ENCODE measurements at regions not wholly inside any gene's neighbourhood (a gene's known extent, or its start where the extent isn't known, plus 50 kb on each side); places are given as distances from the start of the nearest gene placed in this dataset.

DNA sequence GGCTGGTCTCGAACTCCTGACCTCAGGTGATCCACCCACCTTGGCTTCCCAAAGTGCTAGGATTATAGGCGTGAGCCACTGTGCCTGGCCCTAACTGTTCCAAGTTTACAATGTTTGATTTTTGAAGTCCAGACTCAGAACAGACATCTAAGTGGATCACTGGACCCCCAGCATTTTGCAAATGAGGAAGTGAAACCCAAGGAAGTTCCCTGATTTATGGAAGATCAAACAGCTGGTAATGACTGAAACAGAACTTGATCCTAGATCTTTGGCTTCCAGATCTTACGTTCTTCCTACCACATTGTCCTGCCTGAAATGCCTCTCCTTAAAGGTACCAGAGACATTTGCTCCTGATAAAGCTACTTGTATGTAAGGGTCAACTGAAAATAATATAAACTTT, 58.3 kb upstream of the NCOA1 start:
- TF ChIP-seq TCF7L2 (IDR thresholded peaks at IDR 0.05; ENCODE audit: borderline replicate concordance, extremely low read depth, insufficient read depth, insufficient read length), result no peak
- TF ChIP-seq, protein P1, sequence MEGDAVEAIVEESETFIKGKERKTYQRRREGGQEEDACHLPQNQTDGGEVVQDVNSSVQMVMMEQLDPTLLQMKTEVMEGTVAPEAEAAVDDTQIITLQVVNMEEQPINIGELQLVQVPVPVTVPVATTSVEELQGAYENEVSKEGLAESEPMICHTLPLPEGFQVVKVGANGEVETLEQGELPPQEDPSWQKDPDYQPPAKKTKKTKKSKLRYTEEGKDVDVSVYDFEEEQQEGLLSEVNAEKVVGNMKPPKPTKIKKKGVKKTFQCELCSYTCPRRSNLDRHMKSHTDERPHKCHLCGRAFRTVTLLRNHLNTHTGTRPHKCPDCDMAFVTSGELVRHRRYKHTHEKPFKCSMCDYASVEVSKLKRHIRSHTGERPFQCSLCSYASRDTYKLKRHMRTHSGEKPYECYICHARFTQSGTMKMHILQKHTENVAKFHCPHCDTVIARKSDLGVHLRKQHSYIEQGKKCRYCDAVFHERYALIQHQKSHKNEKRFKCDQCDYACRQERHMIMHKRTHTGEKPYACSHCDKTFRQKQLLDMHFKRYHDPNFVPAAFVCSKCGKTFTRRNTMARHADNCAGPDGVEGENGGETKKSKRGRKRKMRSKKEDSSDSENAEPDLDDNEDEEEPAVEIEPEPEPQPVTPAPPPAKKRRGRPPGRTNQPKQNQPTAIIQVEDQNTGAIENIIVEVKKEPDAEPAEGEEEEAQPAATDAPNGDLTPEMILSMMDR (IDR thresholded peaks at IDR 0.05 in 2 of 3, conservative IDR thresholded peaks at IDR 0.05 in 1 of 3; ENCODE audit: borderline replicate concordance in 1 of 3, insufficient read depth in 1 of 3, low read depth in 2 of 3, low read length in 2 of 3), result no peak
- TF ChIP-seq POLR2A (IDR thresholded peaks at IDR 0.05; ENCODE audit: borderline replicate concordance, extremely low read depth, insufficient read depth, insufficient read length), result no peak
- TF ChIP-seq SIN3A (IDR thresholded peaks at IDR 0.05; ENCODE audit: low read depth), result no peak
- TF ChIP-seq YY1 (IDR thresholded peaks at IDR 0.05; ENCODE audit: extremely low read depth, insufficient replicate concordance, low read depth, low read length), result no peak
- TF ChIP-seq SP1 (IDR thresholded peaks at IDR 0.05; ENCODE audit: low read depth), result no peak
- TF ChIP-seq CEBPB (IDR thresholded peaks at IDR 0.05; ENCODE audit: low read depth), result no peak
